ENCODE measurements at regions not wholly inside any gene's neighbourhood (a gene's known extent, or its start where the extent isn't known, plus 50 kb on each side); places are given as distances from the start of the nearest gene placed in this dataset.

GRCh38 chr21:38968887-38969543 is 163.3 kb downstream of the ETS2 start:
- no peaks in the 10 kb centered on the region for H3K4me1 ChIP-seq (ENCODE audit: control insufficient read depth in 2 of 3, insufficient read depth in 2 of 3, low read depth in 1 of 3, low read length in 3 of 3)
- no peak for DNase-seq
- intact Hi-C loops (cut with DNase I): no loop called here
- H3K27me3 ChIP-seq (ENCODE audit: control insufficient read depth, insufficient read depth, low read length): no peaks in the 10 kb centered on the region
- FAIRE-seq: no peak
- no peak for TF ChIP-seq CTCF (IDR thresholded peaks at IDR 0.05; ENCODE audit: borderline replicate concordance, extremely low read depth, insufficient read depth)
- H3K4me3 ChIP-seq (ENCODE audit: low read length in 3 of 3): no peak overlapping the region
- no peak overlapping the region for H3K9ac ChIP-seq (ENCODE audit: low read length in 3 of 3)
- H3K9me3 ChIP-seq (ENCODE audit: control insufficient read depth in 2 of 3, insufficient read depth in 1 of 3, low read length in 3 of 3): no peaks in the 10 kb centered on the region
- H3K27ac ChIP-seq (ENCODE audit: low read depth in 2 of 2, low read length in 2 of 2): no peak overlapping the region
- H3K36me3 ChIP-seq (ENCODE audit: control insufficient read depth in 2 of 3, insufficient read depth in 3 of 3, low read length in 3 of 3): no peaks in the 10 kb centered on the region

DNA sequence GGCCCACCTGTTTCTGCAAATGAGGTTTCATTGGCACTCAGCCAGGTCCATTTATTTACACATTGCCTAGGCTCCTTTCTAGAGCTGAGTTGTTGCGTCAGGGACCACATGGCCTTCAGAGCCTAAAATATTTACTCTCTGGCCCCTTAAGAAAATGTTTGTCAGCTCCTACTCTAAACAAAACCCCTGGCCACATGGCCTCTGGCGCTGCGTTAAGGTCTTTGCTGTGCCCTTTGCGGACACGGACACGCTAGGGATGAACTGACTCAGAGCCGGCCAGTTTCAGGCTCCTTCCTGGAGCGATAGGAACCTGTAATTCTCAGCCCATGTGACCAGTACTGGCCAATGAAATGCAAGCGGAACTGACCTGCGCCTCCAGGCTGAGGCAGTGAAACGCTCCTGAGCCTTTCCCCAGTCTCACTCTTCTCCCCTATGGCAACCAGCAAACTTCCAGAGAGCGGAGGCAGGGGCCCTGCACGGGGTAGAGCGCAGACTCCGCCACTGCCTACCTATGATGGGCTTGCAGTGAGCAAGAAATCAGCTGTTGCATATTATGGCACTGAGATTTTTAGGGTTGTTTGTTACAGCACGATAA is 160.3 kb downstream of the ETS2 start:
- no peaks in the 10 kb centered on the region for H3K4me1 ChIP-seq (ENCODE audit: control insufficient read depth in 2 of 3, insufficient read depth in 2 of 3, low read depth in 1 of 3, low read length in 3 of 3)
- peak overlapping the region; percentile 10 to 13 for H3K27ac ChIP-seq (ENCODE audit: low read depth in 2 of 2, low read length in 2 of 2)
- intact Hi-C loops (cut with DNase I): no loop called here
- H3K9ac ChIP-seq (ENCODE audit: low read length in 3 of 3): no peak overlapping the region
- no peaks in the 10 kb centered on the region for H3K9me3 ChIP-seq (ENCODE audit: control insufficient read depth in 2 of 3, insufficient read depth in 1 of 3, low read length in 3 of 3)
- H3K36me3 ChIP-seq (ENCODE audit: control insufficient read depth in 2 of 3, insufficient read depth in 3 of 3, low read length in 3 of 3): no peaks in the 10 kb centered on the region
- DNase-seq (peak; percentile 65 to 82 (median 75)), FAIRE-seq (no peak)
- H3K4me3 ChIP-seq (ENCODE audit: low read length in 3 of 3): no peak overlapping the region
- H3K27me3 ChIP-seq (ENCODE audit: control insufficient read depth, insufficient read depth, low read length): no peaks in the 10 kb centered on the region
- TF ChIP-seq CTCF (IDR thresholded peaks at IDR 0.05; ENCODE audit: borderline replicate concordance, extremely low read depth, insufficient read depth): no peak

DNA sequence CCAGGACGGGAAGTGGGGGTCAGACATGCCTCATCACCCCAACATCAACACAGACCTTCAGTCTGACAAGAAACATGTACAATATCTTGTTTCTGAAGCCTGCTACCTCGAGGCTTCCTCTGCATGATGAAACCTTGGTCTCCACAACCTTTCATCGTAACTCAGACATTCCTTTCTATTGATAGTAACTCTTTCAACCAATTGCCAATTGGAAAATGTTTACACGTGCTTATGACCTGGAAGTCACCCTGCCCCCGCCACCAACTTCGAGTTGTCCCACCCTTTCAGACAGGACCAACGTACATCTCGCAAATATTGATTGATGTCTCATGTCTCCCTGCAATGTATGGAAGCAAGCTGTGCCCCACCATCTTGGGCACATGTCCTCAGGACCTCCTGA is 159.5 kb downstream of the ETS2 start:
- intact Hi-C loops (cut with DNase I): no loop called here
- no peak overlapping the region for H3K27ac ChIP-seq (ENCODE audit: low read depth in 2 of 2, low read length in 2 of 2)
- H3K4me1 ChIP-seq (ENCODE audit: control insufficient read depth in 2 of 3, insufficient read depth in 2 of 3, low read depth in 1 of 3, low read length in 3 of 3): peaks cover 0 to 4% (median 0%) of the 10 kb centered on the region in 3 donors
- H3K4me3 ChIP-seq (ENCODE audit: low read length in 3 of 3): no peak overlapping the region
- H3K27me3 ChIP-seq (ENCODE audit: control insufficient read depth, insufficient read depth, low read length): no peaks in the 10 kb centered on the region
- H3K36me3 ChIP-seq (ENCODE audit: control insufficient read depth in 2 of 3, insufficient read depth in 3 of 3, low read length in 3 of 3): no peaks in the 10 kb centered on the region
- FAIRE-seq: no peak
- no peak for TF ChIP-seq CTCF (IDR thresholded peaks at IDR 0.05; ENCODE audit: borderline replicate concordance, extremely low read depth, insufficient read depth)
- no peak for DNase-seq
- H3K9me3 ChIP-seq (ENCODE audit: control insufficient read depth in 2 of 3, insufficient read depth in 1 of 3, low read length in 3 of 3): no peaks in the 10 kb centered on the region
- H3K9ac ChIP-seq (ENCODE audit: low read length in 3 of 3): no peak overlapping the region

Data from kidney (tissue), 13 donors.